H9 (cell line): ENCODE measurements at regions not wholly inside any gene's neighbourhood (a gene's known extent, or its start where the extent isn't known, plus 50 kb on each side); places are given as distances from the start of the nearest gene placed in this dataset.

Experiments used
- DNase-seq: peaks from one replicate; pipeline ENCODE4 v3.0.0-alpha.2; 2017
- H2AFZ ChIP-seq: one replicate; pipeline ENCODE4 v1.6.1; 2013; ENCODE audit warnings: mild to moderate bottlenecking, low read length, control low read depth, moderate library complexity
- H2AK5ac ChIP-seq: 2 replicates; pipeline ENCODE4 v1.6.1; 2013; ENCODE audit warnings: low read length, control low read depth, mixed read lengths; ENCODE audit not compliant: insufficient read length
- H2BK120ac ChIP-seq: one replicate; pipeline ENCODE4 v1.6.1; 2013; ENCODE audit warnings: low read depth, mild to moderate bottlenecking, low read length, control low read depth, inconsistent platforms; ENCODE audit not compliant: poor library complexity, severe bottlenecking
- H2BK12ac ChIP-seq: 2 replicates; pipeline ENCODE4 v1.6.1; 2013; ENCODE audit warnings: low read length, control low read depth, mixed read lengths, low read depth; ENCODE audit not compliant: insufficient read length
- H2BK15ac ChIP-seq: 2 replicates; pipeline ENCODE4 v1.6.1; 2013; ENCODE audit warnings: low read depth, low read length, control low read depth
- H2BK20ac ChIP-seq: one replicate; pipeline ENCODE4 v1.6.1; 2013; ENCODE audit warnings: low read depth, mild to moderate bottlenecking, low read length, control low read depth, inconsistent platforms; ENCODE audit not compliant: poor library complexity, severe bottlenecking
- H2BK5ac ChIP-seq: 2 replicates; pipeline ENCODE4 v1.6.1; 2013; ENCODE audit warnings: low read length, control low read depth, mixed read lengths; ENCODE audit not compliant: insufficient read length
- H3K14ac ChIP-seq: 2 replicates; pipeline ENCODE4 v1.6.1; 2013; ENCODE audit warnings: low read length, control low read depth; ENCODE audit not compliant: insufficient read depth
- H3K18ac ChIP-seq: 2 replicates; pipeline ENCODE4 v1.6.1; 2013; ENCODE audit warnings: low read depth, mild to moderate bottlenecking, mixed read lengths, low read length, control low read depth; ENCODE audit not compliant: insufficient read length
- H3K23ac ChIP-seq: 2 replicates; pipeline ENCODE4 v1.6.1; 2013; ENCODE audit warnings: low read length, control low read depth, mixed read lengths, low read depth; ENCODE audit not compliant: insufficient read length
- H3K23me2 ChIP-seq: 2 replicates; pipeline ENCODE4 v1.6.1; 2013; ENCODE audit warnings: low read depth, mild to moderate bottlenecking, mixed read lengths, low read length, control low read depth; ENCODE audit not compliant: insufficient read length, poor library complexity, severe bottlenecking
- H3K27ac ChIP-seq: 2 replicates; pipeline ENCODE4 v1.5.1; 2013; ENCODE audit warnings: low read length, control low read depth, mixed read lengths, low read depth; ENCODE audit not compliant: insufficient read length
- H3K27me3 ChIP-seq: 2 replicates; pipeline ENCODE4 v1.6.1; 2013; ENCODE audit warnings: low read length, control low read depth, inconsistent platforms; ENCODE audit not compliant: insufficient read depth
- H3K4ac ChIP-seq: 2 replicates; pipeline ENCODE4 v1.6.1; 2013; ENCODE audit warnings: low read depth, mild to moderate bottlenecking, control low read depth, inconsistent platforms, low read length, moderate library complexity
- H3K4me1 ChIP-seq: 2 replicates; pipeline ENCODE4 v1.6.1; 2013; ENCODE audit warnings: low read length, control low read depth, inconsistent platforms; ENCODE audit not compliant: insufficient read depth
- H3K4me2 ChIP-seq: 2 replicates; pipeline ENCODE4 v1.6.1; 2013; ENCODE audit warnings: low read length, control low read depth, mixed read lengths; ENCODE audit not compliant: insufficient read length, insufficient read depth
- H3K56ac ChIP-seq: 2 replicates; pipeline ENCODE4 v1.6.1; 2013; ENCODE audit warnings: low read depth, mild to moderate bottlenecking, mixed read lengths, low read length, control low read depth; ENCODE audit not compliant: insufficient read length
- H3K79me1 ChIP-seq: 2 replicates; pipeline ENCODE4 v1.6.1; 2013; ENCODE audit warnings: low read depth, mild to moderate bottlenecking, moderate library complexity, low read length, control low read depth, inconsistent platforms; ENCODE audit not compliant: insufficient read depth, poor library complexity, severe bottlenecking
- H3K79me2 ChIP-seq: 2 replicates; pipeline ENCODE4 v1.6.1; 2013; ENCODE audit warnings: low read length, control low read depth, inconsistent platforms; ENCODE audit not compliant: insufficient read depth
- H3K9ac ChIP-seq: 2 replicates; pipeline ENCODE4 v1.6.1; 2013; ENCODE audit warnings: low read length, control low read depth, mixed read lengths; ENCODE audit not compliant: insufficient read length; ENCODE audit errors: extremely low read depth
- H3K9me3 ChIP-seq: one replicate; pipeline ENCODE4 v1.6.1; 2013; ENCODE audit warnings: low read depth, low read length, inconsistent platforms; ENCODE audit not compliant: control insufficient read depth
- H3T11ph ChIP-seq: one replicate; pipeline ENCODE4 v1.6.1; 2013; ENCODE audit warnings: mild to moderate bottlenecking, low read length, control low read depth, inconsistent platforms
- H4K20me1 ChIP-seq: one replicate; pipeline ENCODE4 v1.6.1; 2013; ENCODE audit not compliant: control insufficient read depth, insufficient read length, insufficient read depth
- H4K5ac ChIP-seq: 2 replicates; pipeline ENCODE4 v1.6.1; 2013; ENCODE audit warnings: low read depth, mild to moderate bottlenecking, mixed read lengths, low read length, control low read depth; ENCODE audit not compliant: insufficient read length
- H4K8ac ChIP-seq: replicated peaks from 2 replicates; pipeline ENCODE4 v1.6.1; 2013; ENCODE audit warnings: low read length, control low read depth, mixed read lengths, low read depth; ENCODE audit not compliant: insufficient read length
- H4K91ac ChIP-seq: 2 replicates; pipeline ENCODE4 v1.6.1; 2013; ENCODE audit warnings: low read depth, mild to moderate bottlenecking, moderate library complexity, mixed read lengths, low read length, control low read depth; ENCODE audit not compliant: insufficient read length
- H3K27ac Mint-ChIP-seq, 3 experiments: 2 replicates in 2 of 3; 3 replicates in 1 of 3; pipeline ENCODE4 v1.8.0; 2020 to 2021; ENCODE audit warnings: mixed read lengths in 3 of 3, mild to moderate bottlenecking in 1 of 3, moderate library complexity in 1 of 3
- H3K27me3 Mint-ChIP-seq: 2 replicates; pipeline ENCODE4 v1.8.0; 2021; ENCODE audit warnings: low read depth, mild to moderate bottlenecking, moderate library complexity, mixed read lengths
- H3K36me3 Mint-ChIP-seq, 3 experiments: 2 replicates in 2 of 3; 3 replicates in 1 of 3; pipeline ENCODE4 v1.8.0; 2020 to 2021; ENCODE audit warnings: low read depth in 3 of 3, mixed read lengths in 3 of 3; ENCODE audit not compliant: insufficient read depth in 1 of 3
- H3K4me1 Mint-ChIP-seq, 2 experiments: 2 replicates each; pipeline ENCODE4 v1.8.0; 2020; ENCODE audit warnings: mixed read lengths in 2 of 2
- H3K4me3 Mint-ChIP-seq, 2 experiments: 2 replicates in 1 of 2; 3 replicates in 1 of 2; pipeline ENCODE4 v1.8.0; 2020 to 2021; ENCODE audit warnings: mild to moderate bottlenecking in 2 of 2, mixed read lengths in 2 of 2, moderate library complexity in 1 of 2
- H3K9me3 Mint-ChIP-seq, 2 experiments: 2 replicates in 1 of 2; 3 replicates in 1 of 2; pipeline ENCODE4 v1.8.0; 2020; ENCODE audit warnings: mild to moderate bottlenecking in 2 of 2, mixed read lengths in 2 of 2, moderate library complexity in 1 of 2
- CTCF ChIP-seq: fragments of 200-600 bp; sonication (generic); conservative IDR thresholded peaks from 3 replicates; pipeline ENCODE4 v1.8.0; 2021; ENCODE audit warnings: antibody characterized with exemption, mild to moderate bottlenecking
- WGBS: extraction: QIAGEN DNeasy Blood & Tissue Kit; methylation state at CpG from one replicate; pipeline ENCODE4 v1.1.7; 2013; ENCODE audit warnings: missing lambda C conversion rate, low lambda C conversion rate, mixed read lengths; ENCODE audit not compliant: insufficient read length; ENCODE audit errors: extremely low coverage; 5-methylcytosine and 5-hydroxymethylcytosine counted together

- no peak overlapping the region for H2BK12ac ChIP-seq
Measured at GRCh38 chr7:79790656-79791262, 337.3 kb upstream of the MAGI2 start.

More at GRCh38 chr7:79790656-79791262, 337.3 kb upstream of the MAGI2 start:
- no peak overlapping the region for H3K14ac ChIP-seq
- Mint-ChIP-seq H3K4me1 (no peaks in the 10 kb centered on the region), H3K4me3 (no peak overlapping the region), H3K27me3 (no peaks in the 10 kb centered on the region), H3K36me3 (no peaks in the 10 kb centered on the region), H3K9me3 (no peaks in the 10 kb centered on the region), H3K27ac (no peak overlapping the region)
- no peak overlapping the region for H4K5ac ChIP-seq
- H3K56ac ChIP-seq = no peak overlapping the region
- no peak overlapping the region for H2AFZ ChIP-seq
- H3K9ac ChIP-seq = no peak overlapping the region
- H2BK20ac ChIP-seq = no peak overlapping the region
- H3K9me3 ChIP-seq = no peaks in the 10 kb centered on the region
- H2AK5ac ChIP-seq = no peak overlapping the region
- no peak overlapping the region for H3K27ac ChIP-seq
- no peak overlapping the region for H3K4ac ChIP-seq
- H3T11ph ChIP-seq = no peak overlapping the region
- no peaks in the 10 kb centered on the region for H3K79me2 ChIP-seq
- no peak for TF ChIP-seq CTCF
- H3K27me3 ChIP-seq = no peaks in the 10 kb centered on the region
- H3K79me1 ChIP-seq = no peaks in the 10 kb centered on the region
- H3K23ac ChIP-seq = no peak overlapping the region
- H3K23me2 ChIP-seq = no peaks in the 10 kb centered on the region
- no peaks in the 10 kb centered on the region for H3K4me1 ChIP-seq
- H4K91ac ChIP-seq = no peak overlapping the region
- H2BK15ac ChIP-seq = no peak overlapping the region
- H3K4me2 ChIP-seq = no peak overlapping the region
- H2BK120ac ChIP-seq = no peak overlapping the region
- H4K20me1 ChIP-seq = no peaks in the 10 kb centered on the region
- DNase-seq = no peak
- no peak overlapping the region for H3K18ac ChIP-seq
- H4K8ac ChIP-seq = no peak overlapping the region
- no CpG with 5 or more reads among the region's 6 CpGs for WGBS
- H2BK5ac ChIP-seq = no peak overlapping the region
